GM19395 (cell line): ENCODE measurements at regions not wholly inside any gene's neighbourhood (a gene's known extent, or its start where the extent isn't known, plus 50 kb on each side); places are given as distances from the start of the nearest gene placed in this dataset.
"Not testable (repeated sequence)": the region's sequence is repeated elsewhere in the genome, so short reads cannot be mapped to it uniquely, and the experiment has no call there.

Experiments used
- ATAC-seq: cut with Tn5 transposase; IDR thresholded peaks from one replicate; pipeline ENCODE4 v1.9.1; 2021; ENCODE audit warnings: mild to moderate bottlenecking, moderate library complexity; ENCODE audit not compliant: unreplicated experiment

DNA sequence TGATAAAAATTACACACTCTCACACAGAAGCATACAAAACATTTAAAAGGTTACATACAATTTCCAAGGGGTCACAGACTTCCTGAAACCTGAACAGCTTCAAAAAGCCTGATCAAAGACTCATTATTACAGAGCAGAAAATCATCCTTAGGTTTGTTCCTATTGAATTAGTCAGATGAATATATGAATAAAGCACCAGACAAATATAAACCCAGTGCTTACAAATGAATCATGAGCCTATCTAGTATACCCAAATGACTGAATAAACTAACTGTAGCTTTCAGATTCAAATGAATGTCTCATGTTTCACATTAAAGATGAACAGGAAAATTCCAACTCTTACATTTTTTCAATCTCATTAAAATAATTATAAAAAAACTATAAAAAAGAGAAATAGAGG, 550.3 kb downstream of the SUCLG1 start:
- no peak for ATAC-seq

DNA sequence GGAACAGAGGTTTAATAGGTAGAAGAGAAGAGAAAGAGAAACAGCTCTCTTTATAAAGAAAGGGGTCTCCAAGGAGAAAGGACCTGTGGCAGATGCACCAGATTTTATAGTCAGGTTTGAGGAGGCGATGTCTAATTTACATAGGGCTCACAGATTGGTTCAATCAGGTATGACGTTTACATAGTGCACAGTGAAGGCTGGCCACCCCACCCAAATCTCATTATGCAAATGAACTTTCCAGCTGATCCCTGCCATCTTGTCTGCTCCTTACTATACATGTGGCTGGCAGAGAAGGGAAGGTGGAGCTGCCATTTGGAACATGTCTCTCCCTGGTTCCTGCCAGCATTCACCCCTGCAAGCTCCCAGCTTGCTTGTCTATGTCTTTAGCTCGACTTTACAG, 557.8 kb downstream of the SUCLG1 start:
- ATAC-seq, result no peak

DNA sequence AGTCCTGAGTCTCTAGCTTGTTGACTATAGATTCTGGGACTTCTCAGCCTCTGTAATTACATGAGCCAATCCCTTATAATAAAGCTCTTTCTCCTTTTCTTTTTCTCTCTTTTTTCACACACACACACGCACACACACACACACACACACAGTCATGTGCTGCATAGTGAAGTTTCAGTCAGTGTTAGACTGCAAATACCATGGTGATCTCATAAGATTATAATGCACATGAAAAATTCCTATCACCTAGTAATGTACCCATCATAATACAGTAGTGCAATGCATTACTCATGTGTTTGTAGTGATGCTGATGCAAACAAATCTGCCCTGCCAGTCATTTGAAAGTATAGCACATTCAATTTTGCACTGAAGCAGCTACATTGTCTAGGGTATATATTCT, 558.2 kb downstream of the SUCLG1 start:
- ATAC-seq, result no peak

DNA sequence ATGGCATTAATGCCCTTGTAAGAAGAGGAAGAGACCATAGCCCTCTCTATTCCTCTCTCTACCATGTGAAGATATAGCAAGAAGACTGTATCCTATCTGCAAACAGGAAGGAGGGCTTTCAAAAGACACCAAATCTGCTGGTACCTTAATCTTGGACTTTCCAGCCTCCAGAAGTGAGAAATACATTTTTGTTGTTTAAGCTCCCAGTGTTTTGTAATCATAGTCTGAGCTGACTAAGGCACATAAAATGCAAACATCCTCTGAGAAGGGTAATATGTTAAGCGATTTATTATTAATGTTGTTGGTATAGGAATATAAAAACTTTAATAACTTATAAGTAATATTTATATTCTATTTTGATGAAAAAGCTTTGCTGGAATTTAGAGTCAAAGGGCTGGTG, 559.8 kb downstream of the SUCLG1 start:
- ATAC-seq, result no peak

DNA sequence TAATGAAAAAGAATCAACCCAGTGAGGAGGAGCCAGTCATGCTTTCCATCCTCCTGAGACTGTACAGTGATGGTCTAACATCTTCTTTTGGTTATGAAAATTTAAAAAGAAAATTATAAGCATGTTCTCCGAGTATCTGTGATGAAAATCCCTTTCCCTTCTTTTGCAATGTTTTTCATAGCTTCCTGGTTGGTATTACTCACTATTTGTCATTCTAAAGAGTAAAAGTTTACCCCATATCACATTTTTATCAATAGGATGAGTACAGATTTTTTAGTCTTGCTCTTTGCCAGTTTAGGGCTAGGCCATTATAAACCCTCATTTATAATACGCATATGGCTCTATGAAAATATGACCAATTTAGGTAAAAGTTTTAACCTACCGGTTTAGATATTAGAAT, 564.1 kb downstream of the SUCLG1 start:
- no peak for ATAC-seq

DNA sequence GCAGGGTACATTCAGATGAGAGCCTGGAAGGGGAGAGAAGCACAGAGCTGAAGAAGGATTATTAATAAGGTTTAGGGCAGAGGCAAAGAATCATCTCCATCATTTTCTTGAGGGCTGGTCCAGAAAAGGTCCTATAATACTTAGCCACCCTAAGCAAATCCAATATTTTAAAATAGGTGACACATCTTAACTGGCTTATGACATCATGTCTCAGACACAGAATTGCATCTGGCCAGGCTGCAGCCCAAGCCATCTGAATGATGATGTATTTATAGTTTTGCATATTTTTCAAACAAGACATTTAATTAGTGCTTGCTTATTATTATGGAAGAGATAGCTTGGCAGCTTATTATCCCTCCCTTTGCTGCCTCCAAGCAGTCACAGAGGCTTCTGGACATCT, 571.3 kb downstream of the SUCLG1 start:
- ATAC-seq, result no peak

DNA sequence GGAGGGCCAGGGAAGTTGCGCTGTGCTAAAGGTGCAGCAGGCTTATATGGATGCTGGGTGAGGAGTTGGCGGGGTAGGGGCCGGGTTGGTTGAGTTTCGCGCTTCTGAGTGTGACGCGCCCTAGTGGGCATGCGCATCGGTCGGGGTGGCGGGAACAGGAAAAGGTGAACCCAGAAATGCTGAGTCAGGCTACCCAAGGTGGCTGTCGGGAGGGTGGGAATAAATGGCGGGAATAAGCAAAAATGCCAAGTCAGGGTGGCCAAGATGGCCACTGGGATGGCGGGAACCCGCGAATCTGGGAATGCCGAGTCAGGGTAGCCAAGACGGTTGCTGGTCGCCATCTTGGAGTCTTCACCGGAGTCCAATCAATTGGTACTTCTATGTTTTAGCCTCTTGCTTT, 580.0 kb downstream of the SUCLG1 start:
- no peak for ATAC-seq

DNA sequence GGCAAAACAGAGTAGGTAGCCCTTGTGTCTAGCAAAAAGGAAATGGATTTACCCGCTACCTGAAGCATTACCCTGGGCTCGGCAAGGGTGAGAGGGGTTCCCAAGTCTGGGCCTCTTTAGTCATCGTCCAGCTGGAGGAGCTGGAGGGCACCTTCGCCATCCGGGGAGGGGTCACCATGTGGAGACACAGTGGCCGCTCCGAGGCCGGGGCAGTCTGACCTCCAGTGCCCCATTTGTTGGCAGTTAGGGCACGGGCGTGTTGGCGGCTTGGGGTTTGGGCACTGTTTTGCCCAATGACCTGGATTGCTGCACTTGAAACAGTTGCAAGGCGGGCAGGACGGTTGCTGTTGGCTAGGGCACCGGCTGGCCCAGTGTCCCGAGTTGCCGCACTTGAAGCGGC, 581.8 kb downstream of the SUCLG1 start:
- ATAC-seq, result not testable (repeated sequence)

DNA sequence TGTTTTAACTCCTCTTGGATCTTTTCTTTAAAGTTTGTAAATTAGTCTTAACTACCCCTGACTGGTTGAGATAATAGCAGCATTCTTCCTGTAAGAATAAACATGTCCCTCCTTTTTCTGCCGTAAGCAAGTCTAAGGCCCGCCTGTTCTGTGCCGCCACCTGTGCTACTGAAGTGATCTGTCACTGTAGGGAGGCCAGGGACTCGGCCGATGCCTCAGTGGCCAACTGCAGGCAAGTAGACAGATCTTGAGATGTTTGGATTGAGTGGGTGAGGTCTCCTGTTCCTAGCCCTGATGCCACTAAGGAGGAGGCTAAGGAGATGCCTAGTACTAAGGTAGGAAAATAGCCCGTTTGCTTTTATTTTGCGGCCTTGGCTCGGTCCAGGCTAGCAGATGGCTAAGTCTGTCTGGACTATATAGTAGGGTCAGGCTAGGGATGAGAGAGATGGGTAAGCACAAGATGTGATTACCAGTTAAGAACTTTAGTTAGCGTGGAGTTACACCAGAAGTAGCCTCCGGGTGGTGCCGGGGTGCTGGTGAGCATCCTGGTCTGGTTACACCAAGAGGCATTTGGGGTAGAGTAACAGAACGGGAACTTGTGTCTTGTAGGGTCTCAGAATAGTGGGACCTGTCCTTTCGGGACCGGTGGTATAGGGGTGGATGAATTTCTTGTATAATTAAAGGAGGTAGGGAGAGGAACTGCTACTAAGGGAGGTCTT, 584.2 kb downstream of the SUCLG1 start:
- ATAC-seq, result no peak

DNA sequence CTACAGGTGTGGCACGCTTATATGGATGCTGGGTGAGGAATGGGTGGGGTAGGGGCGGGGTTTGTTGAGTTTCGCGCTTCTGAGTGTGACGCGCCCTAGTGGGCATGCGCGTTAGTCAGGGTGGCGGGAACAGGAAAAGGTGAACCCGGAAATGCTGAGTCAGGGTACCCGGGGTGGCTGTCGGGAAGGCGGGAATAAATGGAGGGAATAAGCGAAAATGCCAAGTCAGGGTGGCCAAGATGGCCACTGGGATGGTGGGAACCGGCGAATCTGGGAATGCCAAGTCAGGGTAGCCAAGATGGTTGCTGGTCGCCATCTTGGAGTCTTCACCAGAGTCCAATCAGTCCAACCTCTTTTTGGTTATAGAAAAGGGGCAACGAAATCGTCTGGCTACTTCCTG, 585.0 kb downstream of the SUCLG1 start:
- no peak for ATAC-seq

DNA sequence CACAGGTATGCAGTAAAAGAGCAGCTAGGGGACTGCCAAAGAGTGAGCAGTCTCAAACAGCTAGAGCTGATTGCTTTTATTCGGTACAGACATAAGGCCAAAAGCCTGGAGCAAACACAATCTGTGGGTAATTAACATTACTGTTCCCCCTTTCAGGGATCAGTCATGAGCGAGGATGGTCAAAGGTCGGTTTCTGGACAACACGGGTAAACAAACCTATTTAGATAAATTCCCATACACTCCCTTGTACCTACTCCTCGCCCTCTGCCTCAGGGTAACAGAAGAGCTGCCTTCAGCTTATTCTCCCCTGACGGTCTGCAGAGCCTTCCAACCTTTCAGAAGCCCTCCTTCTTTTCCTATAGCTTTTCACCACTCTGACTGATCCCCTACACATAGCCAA, 586.0 kb downstream of the SUCLG1 start:
- ATAC-seq, result no peak

DNA sequence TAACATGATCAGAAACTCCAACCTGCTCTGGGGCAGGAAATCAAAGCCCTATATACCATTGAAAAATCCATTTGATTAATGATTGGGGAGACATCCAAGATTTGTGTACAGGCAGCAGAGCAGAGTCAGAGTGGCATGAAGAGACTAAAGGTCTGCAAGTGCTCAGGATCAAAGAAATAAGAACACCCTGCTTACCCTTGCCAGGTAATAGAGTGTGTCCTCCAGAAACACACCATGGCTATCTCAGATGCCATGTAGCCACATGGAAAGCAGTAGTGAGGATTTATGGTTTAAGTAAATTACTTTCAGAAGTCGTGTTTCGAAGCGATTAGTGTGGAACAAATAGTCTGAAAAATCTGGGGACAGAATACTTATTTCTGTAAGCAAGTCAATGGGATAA, 592.9 kb downstream of the SUCLG1 start:
- no peak for ATAC-seq

DNA sequence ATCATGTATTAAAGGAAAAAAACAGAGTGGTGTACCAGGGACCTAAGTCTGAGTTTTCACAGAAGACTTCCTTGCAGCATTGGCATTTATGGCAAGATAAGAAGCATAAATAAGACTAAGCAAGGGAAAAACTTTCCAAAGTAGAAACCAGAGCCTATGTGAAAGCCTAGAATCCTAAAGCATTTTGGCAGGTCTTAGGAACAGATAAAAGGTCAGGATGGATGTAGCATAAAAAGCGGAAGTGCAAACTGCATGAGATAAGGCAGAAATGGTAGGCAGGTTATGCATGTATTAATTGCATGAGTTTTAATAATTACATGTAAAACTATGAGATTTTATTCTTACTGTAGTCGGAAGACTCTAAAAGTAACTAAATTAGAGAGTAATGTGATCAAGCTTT, 596.5 kb downstream of the SUCLG1 start:
- ATAC-seq, result no peak

DNA sequence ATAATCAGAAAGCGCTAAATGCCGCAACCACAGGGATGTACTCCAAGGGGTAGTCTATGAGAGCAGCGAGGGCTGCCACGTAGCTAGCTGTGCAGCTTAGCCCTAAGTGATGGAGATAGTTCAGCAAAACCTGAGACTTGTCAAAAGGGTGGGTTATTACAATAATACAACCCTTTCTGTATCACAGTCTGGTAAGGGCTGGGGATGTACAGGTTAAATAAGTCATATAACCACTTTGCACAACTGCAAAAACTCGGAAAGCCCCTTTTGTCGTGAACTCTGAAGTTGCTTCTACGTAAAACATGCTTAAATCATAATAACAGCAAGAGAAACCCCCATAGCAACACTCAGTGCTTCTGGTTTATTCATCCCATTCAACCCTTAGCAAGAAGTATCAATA, 598.8 kb downstream of the SUCLG1 start:
- ATAC-seq, result no peak

DNA sequence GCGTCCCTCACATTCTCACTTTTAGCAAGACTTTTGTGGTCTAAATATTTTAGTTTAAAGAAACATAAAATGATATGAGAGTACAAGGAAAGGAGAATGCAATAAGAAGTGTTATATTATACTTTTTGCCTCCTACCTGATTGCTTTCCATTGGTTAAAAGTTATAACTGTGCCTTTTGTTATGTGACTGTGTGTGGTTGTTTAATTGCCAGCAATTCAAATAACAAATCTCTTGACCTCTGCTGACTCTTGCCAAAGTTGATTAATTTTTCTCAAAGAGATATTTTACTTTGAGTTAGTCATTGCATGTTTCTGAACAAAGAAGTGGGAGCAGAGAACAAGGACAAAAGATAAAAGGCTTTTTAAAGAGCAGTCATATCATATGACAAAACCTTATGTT, 599.5 kb downstream of the SUCLG1 start:
- ATAC-seq, result no peak

DNA sequence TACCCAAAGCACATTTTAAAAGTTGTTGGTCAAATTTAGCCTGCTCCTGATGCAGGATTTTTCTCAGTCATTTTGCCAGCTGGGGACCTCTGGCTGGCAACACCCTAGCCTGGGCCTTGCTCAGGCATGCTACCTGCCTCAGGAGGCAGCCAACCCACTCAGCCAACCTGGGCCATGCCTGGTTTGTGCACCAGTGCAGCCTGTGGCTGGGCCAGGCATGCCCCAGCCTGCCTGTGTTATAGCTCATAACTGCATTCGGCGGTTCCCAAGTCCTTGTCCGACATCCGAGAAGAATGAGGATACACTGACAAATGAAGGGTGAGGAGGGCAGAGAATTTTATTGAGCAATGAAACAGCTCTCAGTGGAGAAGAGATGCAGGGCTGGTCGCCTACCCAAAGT, 608.0 kb downstream of the SUCLG1 start:
- no peak for ATAC-seq

DNA sequence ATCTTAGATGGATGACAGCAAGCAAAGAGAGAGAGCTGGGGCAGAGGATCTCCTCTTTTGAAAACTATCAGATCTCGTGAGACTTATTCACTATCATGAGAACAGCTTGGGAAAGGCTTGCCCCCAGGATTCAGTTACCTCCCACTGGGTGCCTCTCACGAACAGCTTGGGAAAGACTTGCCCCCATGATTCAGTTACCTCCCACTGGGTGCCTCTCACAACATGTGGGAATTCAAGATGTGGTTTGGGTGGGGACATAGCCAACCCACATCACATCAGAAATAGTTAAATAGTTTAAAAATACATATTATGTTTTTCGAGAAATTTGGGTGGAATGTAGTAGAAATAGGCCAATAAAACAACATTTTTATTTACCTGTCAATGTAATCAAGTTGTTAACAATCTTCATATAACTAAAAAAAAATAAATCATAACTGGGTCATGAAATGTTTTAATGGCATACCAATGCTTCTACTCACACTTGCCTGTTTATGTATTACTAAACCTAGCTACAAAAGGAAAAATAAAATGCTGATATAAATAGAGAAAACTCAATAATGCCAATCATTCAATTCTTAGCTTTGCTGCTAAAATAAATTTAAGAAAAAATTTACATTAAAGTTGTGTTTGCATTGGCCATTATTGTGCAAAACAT, 608.9 kb downstream of the SUCLG1 start:
- ATAC-seq, result no peak

DNA sequence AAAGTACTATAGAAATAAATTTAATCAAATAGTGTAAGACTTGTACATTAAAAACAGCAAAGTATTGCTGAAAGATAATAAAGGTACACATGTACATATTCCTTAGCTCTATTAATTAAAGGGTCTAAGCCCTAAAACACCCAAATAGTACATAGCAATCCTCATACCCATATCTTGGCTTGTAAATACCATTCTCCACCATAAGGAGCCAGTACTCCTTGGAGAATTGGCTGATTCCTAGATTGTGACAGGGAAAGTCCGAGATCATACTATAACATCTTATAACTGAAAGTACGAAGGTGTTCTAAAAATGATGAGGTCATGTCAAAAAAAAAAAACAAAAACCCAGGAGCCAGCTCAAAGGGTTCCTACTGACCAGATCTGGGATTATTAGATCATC, 614.6 kb downstream of the SUCLG1 start:
- no peak for ATAC-seq

DNA sequence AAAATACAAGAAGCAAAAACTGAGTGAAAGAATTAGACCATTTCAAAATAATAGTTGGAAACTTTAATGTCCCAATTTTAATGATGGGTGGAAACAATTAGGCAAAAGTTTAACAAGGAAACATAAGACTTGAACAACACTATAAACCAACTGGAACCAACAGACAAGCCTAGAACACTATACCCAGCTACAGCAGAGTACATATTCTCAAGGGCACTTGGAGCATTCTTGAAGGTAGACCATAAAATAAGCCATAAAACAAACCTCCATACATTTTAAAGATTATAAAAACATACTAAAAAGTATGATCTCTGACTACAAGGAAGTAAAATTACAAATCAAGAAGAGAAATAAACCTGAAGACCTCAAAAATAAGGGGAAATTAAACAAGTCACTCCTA, 616.7 kb downstream of the SUCLG1 start:
- no peak for ATAC-seq

DNA sequence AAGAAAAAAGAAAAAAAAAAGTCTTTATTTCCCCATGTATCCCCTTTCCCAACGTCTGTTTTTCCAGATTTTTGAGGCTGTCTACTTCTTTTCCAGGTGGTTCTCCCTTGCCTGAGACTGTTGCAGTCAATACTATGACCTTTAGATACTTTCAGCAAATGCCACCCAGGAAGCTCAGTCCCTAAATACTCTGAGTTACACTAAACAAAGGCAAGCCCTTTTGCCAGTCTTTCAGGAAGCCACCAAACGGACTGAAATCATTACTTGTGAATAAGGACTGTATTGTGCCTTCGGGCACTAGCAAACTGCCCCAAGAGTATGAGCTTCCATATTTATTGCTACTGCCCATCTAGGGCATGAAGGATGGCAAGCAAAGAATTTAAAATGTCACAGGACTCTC, 621.3 kb downstream of the SUCLG1 start:
- no peak for ATAC-seq

DNA sequence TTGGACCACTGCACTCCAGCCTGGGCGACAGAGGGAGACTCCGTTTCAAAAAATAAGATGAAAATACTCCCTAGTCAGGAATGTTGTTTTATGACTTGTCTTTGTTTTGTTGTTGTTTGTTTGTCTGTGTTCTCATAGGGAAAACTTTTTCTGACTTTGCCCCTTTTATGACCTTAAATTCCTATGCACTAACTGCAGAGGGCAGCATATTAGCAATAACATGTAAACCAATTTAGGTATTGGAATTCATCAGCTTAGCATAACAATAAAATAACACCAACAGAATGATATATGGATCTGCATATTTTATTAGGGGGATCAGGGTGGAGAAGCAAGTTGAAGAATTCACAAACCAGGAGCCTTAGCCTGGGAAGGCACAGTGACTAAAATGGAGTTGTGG, 631.5 kb downstream of the SUCLG1 start:
- no peak for ATAC-seq

DNA sequence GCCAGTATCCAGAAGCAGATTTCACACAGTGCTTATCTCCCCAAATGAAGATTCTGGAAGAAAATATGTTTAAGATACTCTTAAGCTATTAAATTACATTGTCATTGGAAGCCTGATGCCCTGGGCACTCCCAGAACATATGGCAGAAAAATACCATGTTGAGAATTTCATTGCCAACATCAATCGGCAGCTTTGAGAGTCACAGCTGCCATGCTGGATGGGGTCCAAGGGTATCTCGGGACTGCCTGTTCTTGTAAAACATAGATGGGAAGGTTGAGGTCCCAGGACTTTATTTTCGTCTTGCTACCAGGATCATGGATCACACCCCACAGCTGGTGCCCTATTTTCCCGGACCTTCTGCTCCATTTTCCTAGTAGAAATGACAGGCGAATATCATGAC, 632.5 kb downstream of the SUCLG1 start:
- no peak for ATAC-seq

DNA sequence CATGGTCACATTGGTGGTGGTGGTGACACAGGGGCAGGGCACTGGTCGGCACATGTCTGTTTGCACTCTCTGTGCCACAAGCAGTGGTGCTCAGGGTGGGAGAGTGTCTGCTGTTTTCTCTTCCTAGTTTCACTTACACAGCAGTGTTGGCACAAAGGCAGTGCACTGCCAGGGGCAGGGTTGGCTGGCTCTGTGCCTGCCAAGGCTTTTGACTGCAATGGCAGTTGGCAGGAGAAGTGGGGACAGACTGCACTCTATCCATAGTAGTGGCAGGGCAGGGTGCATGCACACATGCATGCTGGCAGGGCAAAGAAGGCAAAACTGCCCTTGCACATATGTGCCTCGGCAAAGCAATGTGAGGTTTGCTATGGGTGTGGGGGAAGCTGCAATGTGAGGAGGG, 635.9 kb downstream of the SUCLG1 start:
- ATAC-seq, result no peak
